ENCODE measurements at regions not wholly inside any gene's neighbourhood (a gene's known extent, or its start where the extent isn't known, plus 50 kb on each side); places are given as distances from the start of the nearest gene placed in this dataset.

GRCh38 chrX:115901241-115901640 is 269.3 kb upstream of the AGTR2 start:
- no peak overlapping the region for H3K4me3 ChIP-seq (replicated peaks in 1 of 2; ENCODE audit: low read depth in 2 of 2, low read length in 2 of 2)
- no peak for DNase-seq (ENCODE audit: low read depth in 2 of 2)
- no peak for TF ChIP-seq CTCF (IDR thresholded peaks at IDR 0.05; ENCODE audit: low read depth, low read length)

- DNase-seq (ENCODE audit: low read depth in 2 of 2), result no peak
- TF ChIP-seq CTCF (IDR thresholded peaks at IDR 0.05; ENCODE audit: low read depth, low read length), result no peak
- H3K4me3 ChIP-seq (replicated peaks in 1 of 2; ENCODE audit: low read depth in 2 of 2, low read length in 2 of 2), result no peak overlapping the region
Measured at GRCh38 chrX:115902995-115903394, 267.5 kb upstream of the AGTR2 start.

- no peak for TF ChIP-seq CTCF (IDR thresholded peaks at IDR 0.05; ENCODE audit: low read depth, low read length)
- no peak overlapping the region for H3K4me3 ChIP-seq (replicated peaks in 1 of 2; ENCODE audit: low read depth in 2 of 2, low read length in 2 of 2)
- DNase-seq (ENCODE audit: low read depth in 2 of 2), result no peak
Measured at GRCh38 chrX:115906276-115906675, 264.3 kb upstream of the AGTR2 start.

- TF ChIP-seq CTCF (IDR thresholded peaks at IDR 0.05; ENCODE audit: low read depth, low read length), result no peak
- no peak overlapping the region for H3K4me3 ChIP-seq (replicated peaks in 1 of 2; ENCODE audit: low read depth in 2 of 2, low read length in 2 of 2)
- no peak for DNase-seq (ENCODE audit: low read depth in 2 of 2)
Measured at GRCh38 chrX:115906881-115907280, 263.7 kb upstream of the AGTR2 start.

GRCh38 chrX:115909017-115909416 is 261.5 kb upstream of the AGTR2 start:
- no peak for DNase-seq (ENCODE audit: low read depth in 2 of 2)
- H3K4me3 ChIP-seq (replicated peaks in 1 of 2; ENCODE audit: low read depth in 2 of 2, low read length in 2 of 2), result no peak overlapping the region

GRCh38 chrX:115911967-115912366 is 258.6 kb upstream of the AGTR2 start:
- no peak for TF ChIP-seq CTCF (IDR thresholded peaks at IDR 0.05; ENCODE audit: low read depth, low read length)
- DNase-seq (ENCODE audit: low read depth in 2 of 2), result no peak
- H3K4me3 ChIP-seq (replicated peaks in 1 of 2; ENCODE audit: low read depth in 2 of 2, low read length in 2 of 2), result no peak overlapping the region

More at GRCh38 chrX:115909017-115909416, 261.5 kb upstream of the AGTR2 start:
- TF ChIP-seq CTCF (IDR thresholded peaks at IDR 0.05; ENCODE audit: low read depth, low read length), result no peak

- DNase-seq (ENCODE audit: low read depth in 2 of 2), result no peak
- no peak overlapping the region for H3K4me3 ChIP-seq (replicated peaks in 1 of 2; ENCODE audit: low read depth in 2 of 2, low read length in 2 of 2)
- peak; percentile 9 for TF ChIP-seq CTCF (IDR thresholded peaks at IDR 0.05; ENCODE audit: low read depth, low read length)
Measured at GRCh38 chrX:115912372-115912897, 258.1 kb upstream of the AGTR2 start.

All from cardiac fibroblast (primary cell).